ENCODE measurements at regions not wholly inside any gene's neighbourhood (a gene's known extent, or its start where the extent isn't known, plus 50 kb on each side); places are given as distances from the start of the nearest gene placed in this dataset. TPM values are rescaled to one million over a fixed set of nuclear protein-coding genes. Genes with fewer than 3 reads are reported as not detected.

DNA sequence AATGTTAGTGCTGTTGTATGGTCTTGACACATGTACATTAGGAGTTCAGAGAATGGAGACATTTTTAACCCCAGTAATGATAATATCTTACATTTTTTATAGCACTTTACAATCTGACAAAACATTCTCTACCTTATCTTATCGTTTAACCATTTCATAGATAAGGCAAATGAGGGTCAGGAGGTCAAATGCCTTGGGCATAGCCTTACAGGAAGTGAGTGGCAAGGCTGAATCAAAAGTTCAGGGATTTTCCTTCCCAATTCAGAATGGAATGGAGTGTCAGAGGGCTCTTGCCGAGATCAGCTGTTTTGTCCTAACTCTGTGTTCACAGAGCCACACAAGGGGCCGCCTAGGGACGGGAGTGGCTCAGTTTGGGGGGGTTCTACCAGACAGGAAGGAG lies 57.6 kb upstream of the AK4 start:
- Histone ChIP-seq H3K27ac (ENCODE audit: low read depth, low read length) (no peak overlapping the region), H3K9me3 (ENCODE audit: control insufficient read depth in 2 of 3, low read length in 3 of 3) (no peaks in the 10 kb centered on the region), H3K27me3 (ENCODE audit: control insufficient read depth in 2 of 2, insufficient read depth in 2 of 2, low read length in 2 of 2) (no peaks in the 10 kb centered on the region), H3K4me1 (ENCODE audit: control insufficient read depth in 2 of 2, insufficient read depth in 2 of 2, low read length in 2 of 2) (no peaks in the 10 kb centered on the region), H3K4me3 (ENCODE audit: low read length) (no peak overlapping the region), H3K36me3 (ENCODE audit: control insufficient read depth in 2 of 3, insufficient read depth in 3 of 3, low read length in 3 of 3) (no peaks in the 10 kb centered on the region)
- CTCF ChIA-PET, result interaction anchor here (1.3 kb wide), 1 partner anchor 15 kb away, joined by 4 read pairs; no protein-coding TSS in a partner anchor
- ATAC-seq (no peak), DNase-seq (no peak)
- POLR2A ChIA-PET, result no interaction called here
- H3K4me3 Mint-ChIP-seq, result no peak overlapping the region
- no peak overlapping the region for H3K27ac Mint-ChIP-seq
- intact Hi-C loops (cut with micrococcal nuclease), result no loop called here
- H3K36me3 Mint-ChIP-seq, result peaks cover 0 to 12% (median 0%) of the 10 kb centered on the region in 5 donors
- peaks cover 0 to 17% (median 8%) of the 10 kb centered on the region in 11 donors for H3K9me3 Mint-ChIP-seq
- peaks cover 0 to 24% (median 4%) of the 10 kb centered on the region in 5 donors for H3K27me3 Mint-ChIP-seq
- peaks cover 0 to 2% (median 0%) of the 10 kb centered on the region in 7 donors for H3K4me1 Mint-ChIP-seq

DNA sequence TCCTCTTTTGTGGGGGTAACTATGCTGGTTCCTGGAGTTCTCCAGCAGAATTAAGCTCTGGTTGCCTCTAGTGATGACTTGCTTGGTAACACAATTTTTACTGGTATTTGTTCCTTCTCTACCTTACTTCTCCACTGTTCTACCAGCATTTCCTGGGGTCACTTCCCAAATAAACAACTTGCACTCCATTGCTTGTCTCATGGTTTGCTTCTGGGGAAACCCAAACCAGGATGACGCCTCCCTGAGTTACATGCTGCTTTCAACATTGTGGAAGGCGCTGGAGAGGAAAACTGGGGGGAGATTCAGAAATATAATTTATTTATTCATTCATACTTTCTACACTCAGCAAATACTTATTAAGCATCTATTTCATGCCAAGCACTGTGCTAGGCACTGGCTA lies 55.3 kb upstream of the AK4 start:
- H3K27ac Mint-ChIP-seq, result no peak overlapping the region
- ChIA-PET POLR2A (no interaction called here), CTCF (no interaction called here)
- intact Hi-C loops (cut with micrococcal nuclease), result no loop called here
- no peaks in the 10 kb centered on the region for H3K9me3 ChIP-seq (ENCODE audit: control insufficient read depth in 2 of 3, low read length in 3 of 3)
- H3K36me3 Mint-ChIP-seq, result peaks cover 0 to 4% (median under 1%) of the 10 kb centered on the region in 5 donors
- ATAC-seq, result no peak
- H3K4me1 Mint-ChIP-seq, result peaks cover 0 to 2% (median 0%) of the 10 kb centered on the region in 7 donors
- DNase-seq, result no peak
- H3K9me3 Mint-ChIP-seq, result peaks cover 0 to 7% (median 1%) of the 10 kb centered on the region in 11 donors
- H3K4me3 Mint-ChIP-seq, result no peak overlapping the region
- H3K27me3 Mint-ChIP-seq, result peaks cover 0 to 24% (median 4%) of the 10 kb centered on the region in 5 donors
- no peaks in the 10 kb centered on the region for H3K4me1 ChIP-seq (ENCODE audit: control insufficient read depth in 2 of 2, insufficient read depth in 2 of 2, low read length in 2 of 2)
- H3K36me3 ChIP-seq (ENCODE audit: control insufficient read depth in 2 of 3, insufficient read depth in 3 of 3, low read length in 3 of 3), result no peaks in the 10 kb centered on the region
- H3K4me3 ChIP-seq (ENCODE audit: low read length), result no peak overlapping the region
- H3K27ac ChIP-seq (ENCODE audit: low read depth, low read length), result no peak overlapping the region
- no peaks in the 10 kb centered on the region for H3K27me3 ChIP-seq (ENCODE audit: control insufficient read depth in 2 of 2, insufficient read depth in 2 of 2, low read length in 2 of 2)

- Histone ChIP-seq H3K27ac (ENCODE audit: low read depth, low read length) (no peak overlapping the region), H3K4me3 (ENCODE audit: low read length) (no peak overlapping the region), H3K27me3 (ENCODE audit: control insufficient read depth in 2 of 2, insufficient read depth in 2 of 2, low read length in 2 of 2) (no peaks in the 10 kb centered on the region), H3K36me3 (ENCODE audit: control insufficient read depth in 2 of 3, insufficient read depth in 3 of 3, low read length in 3 of 3) (no peaks in the 10 kb centered on the region), H3K9me3 (ENCODE audit: control insufficient read depth in 2 of 3, low read length in 3 of 3) (peaks cover 0 to 9% (median 0%) of the 10 kb centered on the region in 3 experiments), H3K4me1 (ENCODE audit: control insufficient read depth in 2 of 2, insufficient read depth in 2 of 2, low read length in 2 of 2) (no peaks in the 10 kb centered on the region)
- no peak for DNase-seq
- H3K9me3 Mint-ChIP-seq, result peaks cover 3 to 39% (median 21%) of the 10 kb centered on the region in 11 donors
- H3K27ac Mint-ChIP-seq, result no peak overlapping the region
- POLR2A ChIA-PET, result no interaction called here
- H3K36me3 Mint-ChIP-seq, result peaks cover 0 to 5% (median 0%) of the 10 kb centered on the region in 5 donors
- no peaks in the 10 kb centered on the region for H3K4me1 Mint-ChIP-seq
- intact Hi-C loops (cut with micrococcal nuclease), result no loop called here
- CTCF ChIA-PET, result no interaction called here
- no peak overlapping the region for H3K4me3 Mint-ChIP-seq
- peaks cover 0 to 21% (median 4%) of the 10 kb centered on the region in 5 donors for H3K27me3 Mint-ChIP-seq
- no peak for ATAC-seq
Observed at GRCh38 chr1:65097076-65097475, 50.9 kb upstream of the AK4 start.

Small RNA genes in the stretch of these regions (microRNA-seq; reads per million reads assigned to microRNA genes)
- 206 reads per million, percentile 64 among the genes with 10 or more reads in this experiment for gene MIR101-1 (ENCODE audit: borderline microRNAs expressed)
- not detected for gene MIR3671 (ENCODE audit: borderline microRNAs expressed)

Data from naive thymus-derived CD4-positive, alpha-beta T cell (primary cell).